ENCODE measurements at regions not wholly inside any gene's neighbourhood (a gene's known extent, or its start where the extent isn't known, plus 50 kb on each side); places are given as distances from the start of the nearest gene placed in this dataset.

DNA sequence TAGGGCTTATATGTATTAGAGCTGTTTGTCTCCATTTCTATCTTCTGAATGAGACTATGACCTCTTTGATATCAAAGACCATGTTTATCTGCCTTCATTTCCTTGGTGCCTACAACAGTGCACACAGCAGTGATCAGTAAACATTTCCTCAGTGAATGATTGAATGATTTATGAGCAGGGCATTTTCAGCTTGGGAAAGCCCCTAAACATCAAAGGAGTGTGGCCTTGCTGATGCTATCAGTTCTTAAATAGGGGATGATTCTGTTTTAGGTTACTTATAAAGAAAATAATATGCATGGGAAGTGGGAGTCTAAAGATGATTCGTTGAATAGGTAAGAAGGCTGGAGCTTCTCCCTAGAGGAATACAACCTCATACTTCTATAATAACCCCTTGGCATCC is 425.3 kb downstream of the ZNF521 start:
- intact Hi-C loops (cut with micrococcal nuclease), result no loop called here
- no peak overlapping the region for H3K4me3 ChIP-seq (ENCODE audit: low read length)
- DNase-seq, result no peak
- H3K9me3 ChIP-seq (ENCODE audit: control insufficient read depth, insufficient read depth, low read length), result no peaks in the 10 kb centered on the region
- no peak overlapping the region for H3K27ac ChIP-seq (ENCODE audit: low read length)
- peaks cover 0 to 3% of the 10 kb centered on the region in 2 donors for H3K9me3 Mint-ChIP-seq
- no peak overlapping the region for H3K27ac Mint-ChIP-seq
- H3K36me3 ChIP-seq (ENCODE audit: control insufficient read depth, insufficient read depth, low read length), result no peaks in the 10 kb centered on the region
- no peaks in the 10 kb centered on the region for H3K27me3 ChIP-seq (ENCODE audit: control insufficient read depth, insufficient read depth, low read length)
- peaks cover 3% of the 10 kb centered on the region for H3K4me1 ChIP-seq (ENCODE audit: control insufficient read depth, insufficient read depth, low read length)
- TF ChIP-seq, protein P1, sequence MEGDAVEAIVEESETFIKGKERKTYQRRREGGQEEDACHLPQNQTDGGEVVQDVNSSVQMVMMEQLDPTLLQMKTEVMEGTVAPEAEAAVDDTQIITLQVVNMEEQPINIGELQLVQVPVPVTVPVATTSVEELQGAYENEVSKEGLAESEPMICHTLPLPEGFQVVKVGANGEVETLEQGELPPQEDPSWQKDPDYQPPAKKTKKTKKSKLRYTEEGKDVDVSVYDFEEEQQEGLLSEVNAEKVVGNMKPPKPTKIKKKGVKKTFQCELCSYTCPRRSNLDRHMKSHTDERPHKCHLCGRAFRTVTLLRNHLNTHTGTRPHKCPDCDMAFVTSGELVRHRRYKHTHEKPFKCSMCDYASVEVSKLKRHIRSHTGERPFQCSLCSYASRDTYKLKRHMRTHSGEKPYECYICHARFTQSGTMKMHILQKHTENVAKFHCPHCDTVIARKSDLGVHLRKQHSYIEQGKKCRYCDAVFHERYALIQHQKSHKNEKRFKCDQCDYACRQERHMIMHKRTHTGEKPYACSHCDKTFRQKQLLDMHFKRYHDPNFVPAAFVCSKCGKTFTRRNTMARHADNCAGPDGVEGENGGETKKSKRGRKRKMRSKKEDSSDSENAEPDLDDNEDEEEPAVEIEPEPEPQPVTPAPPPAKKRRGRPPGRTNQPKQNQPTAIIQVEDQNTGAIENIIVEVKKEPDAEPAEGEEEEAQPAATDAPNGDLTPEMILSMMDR (IDR thresholded peaks at IDR 0.05), result no peak
- H3K4me1 Mint-ChIP-seq, result peaks cover 0 to 4% of the 10 kb centered on the region in 2 donors
- WGBS (ENCODE audit: insufficient coverage), result no CpG with 5 or more reads among the region's 1 CpG
- H3K36me3 Mint-ChIP-seq, result no peaks in the 10 kb centered on the region
- no peak for ATAC-seq
- H3K4me3 Mint-ChIP-seq, result no peak overlapping the region
- peaks cover 0 to 2% of the 10 kb centered on the region in 2 donors for H3K27me3 Mint-ChIP-seq (ENCODE audit: low read depth in 2 of 2)

DNA sequence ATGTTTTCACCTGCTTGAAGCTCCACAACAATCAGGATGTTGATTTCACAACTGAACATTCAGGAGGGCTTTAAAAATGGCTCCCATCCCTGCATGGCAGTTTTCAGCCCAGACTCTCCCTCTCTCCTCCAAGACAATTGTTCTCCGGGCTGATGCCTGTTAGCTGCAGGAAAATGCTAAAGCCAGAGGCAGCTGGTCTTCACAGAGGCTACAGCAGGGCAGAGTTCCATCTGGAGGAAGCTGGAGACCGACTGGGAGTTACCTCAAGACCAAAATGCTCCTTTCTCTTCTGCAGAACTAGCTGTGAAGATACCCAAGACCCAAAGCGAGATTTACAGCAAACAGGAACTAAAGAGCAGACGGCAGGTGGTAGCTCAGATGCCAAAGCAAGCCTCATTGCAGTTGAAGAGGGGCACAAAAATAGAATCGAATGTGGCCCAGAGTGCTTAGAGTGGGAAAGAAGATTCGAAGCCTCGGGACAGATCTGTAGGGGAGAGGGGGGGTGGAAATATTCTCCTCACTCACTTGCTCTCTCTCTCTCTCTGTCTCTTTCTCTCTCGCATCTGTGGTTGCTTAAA is 423.6 kb downstream of the ZNF521 start:
- Mint-ChIP-seq H3K4me1 (peaks cover 0 to 4% of the 10 kb centered on the region in 2 donors), H3K9me3 (peaks cover 0 to 3% of the 10 kb centered on the region in 2 donors), H3K27me3 (ENCODE audit: low read depth in 2 of 2) (peaks cover 0 to 2% of the 10 kb centered on the region in 2 donors), H3K36me3 (no peaks in the 10 kb centered on the region), H3K4me3 (no peak overlapping the region), H3K27ac (no peak overlapping the region)
- DNase-seq (no peak), ATAC-seq (no peak)
- Histone ChIP-seq H3K9me3 (ENCODE audit: control insufficient read depth, insufficient read depth, low read length) (no peaks in the 10 kb centered on the region), H3K27me3 (ENCODE audit: control insufficient read depth, insufficient read depth, low read length) (no peaks in the 10 kb centered on the region), H3K4me1 (ENCODE audit: control insufficient read depth, insufficient read depth, low read length) (peaks cover 3% of the 10 kb centered on the region), H3K36me3 (ENCODE audit: control insufficient read depth, insufficient read depth, low read length) (no peaks in the 10 kb centered on the region), H3K4me3 (ENCODE audit: low read length) (no peak overlapping the region), H3K27ac (ENCODE audit: low read length) (no peak overlapping the region)
- intact Hi-C loops (cut with micrococcal nuclease), result no loop called here
- TF ChIP-seq, protein P1 (IDR thresholded peaks at IDR 0.05), result no peak
- 25% methylated on average over 6 of the region's 8 CpGs for WGBS (ENCODE audit: insufficient coverage)

DNA sequence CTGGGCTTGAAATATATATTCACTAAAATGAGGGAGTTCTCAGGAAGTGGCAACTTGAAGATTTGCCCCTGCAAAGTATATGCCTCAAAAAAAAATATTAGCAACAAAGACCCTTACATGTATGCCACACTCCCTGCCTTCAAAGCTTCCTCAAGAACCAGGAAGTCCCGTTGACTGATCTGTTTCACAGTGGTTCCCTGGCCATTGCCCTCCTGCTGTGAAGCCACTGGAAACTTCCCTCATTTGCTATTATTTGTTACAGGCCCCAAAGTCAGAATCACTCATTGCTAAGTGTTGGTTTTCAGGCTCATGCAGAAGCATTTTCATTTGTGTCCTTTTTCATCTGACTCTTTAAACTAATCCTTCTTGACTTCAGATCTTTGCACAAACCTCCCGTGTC is 421.5 kb downstream of the ZNF521 start:
- whole genome bisulfite sequencing (ENCODE audit: insufficient coverage), result 76% methylated on average over 2 of the region's 2 CpGs
- Mint-ChIP-seq H3K4me3 (no peak overlapping the region), H3K27ac (no peak overlapping the region), H3K36me3 (no peaks in the 10 kb centered on the region), H3K9me3 (peaks cover 0 to 3% of the 10 kb centered on the region in 2 donors), H3K4me1 (peaks cover 0 to 4% of the 10 kb centered on the region in 2 donors), H3K27me3 (ENCODE audit: low read depth in 2 of 2) (peaks cover 0 to 2% of the 10 kb centered on the region in 2 donors)
- TF ChIP-seq, protein P1 (IDR thresholded peaks at IDR 0.05), result no peak
- Histone ChIP-seq H3K36me3 (ENCODE audit: control insufficient read depth, insufficient read depth, low read length) (no peaks in the 10 kb centered on the region), H3K4me1 (ENCODE audit: control insufficient read depth, insufficient read depth, low read length) (peaks cover 3% of the 10 kb centered on the region), H3K27ac (ENCODE audit: low read length) (no peak overlapping the region), H3K4me3 (ENCODE audit: low read length) (no peak overlapping the region), H3K9me3 (ENCODE audit: control insufficient read depth, insufficient read depth, low read length) (no peaks in the 10 kb centered on the region), H3K27me3 (ENCODE audit: control insufficient read depth, insufficient read depth, low read length) (no peaks in the 10 kb centered on the region)
- intact Hi-C loops (cut with micrococcal nuclease), result no loop called here
- DNase-seq (no peak), ATAC-seq (no peak)

DNA sequence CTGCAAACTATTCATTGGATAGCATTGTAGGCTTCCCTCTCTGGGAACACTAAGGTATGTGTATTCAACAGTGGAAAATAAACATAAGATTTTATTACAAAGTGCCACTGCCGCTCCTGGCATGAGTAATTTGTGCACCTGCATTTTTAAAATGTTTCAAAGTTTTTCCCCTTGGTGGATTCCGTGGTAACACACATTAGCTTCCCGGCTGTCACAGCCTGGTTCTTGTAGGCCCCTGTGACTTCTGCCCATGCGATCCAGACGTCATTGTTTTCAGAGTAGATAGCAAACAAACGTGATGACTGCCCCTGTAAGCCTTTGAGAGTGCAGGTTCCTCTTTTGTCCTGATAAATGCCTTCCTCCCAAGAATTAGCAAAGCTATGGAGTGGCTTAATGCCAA is 421.0 kb downstream of the ZNF521 start:
- intact Hi-C loops (cut with micrococcal nuclease), result no loop called here
- no peak overlapping the region for H3K4me3 Mint-ChIP-seq
- no peaks in the 10 kb centered on the region for H3K36me3 ChIP-seq (ENCODE audit: control insufficient read depth, insufficient read depth, low read length)
- peaks cover 0 to 4% of the 10 kb centered on the region in 2 donors for H3K4me1 Mint-ChIP-seq
- H3K4me1 ChIP-seq (ENCODE audit: control insufficient read depth, insufficient read depth, low read length), result peaks cover 3% of the 10 kb centered on the region
- TF ChIP-seq, protein P1 (IDR thresholded peaks at IDR 0.05), result no peak
- H3K36me3 Mint-ChIP-seq, result no peaks in the 10 kb centered on the region
- H3K9me3 Mint-ChIP-seq, result peaks cover 0 to 3% of the 10 kb centered on the region in 2 donors
- H3K27ac Mint-ChIP-seq, result no peak overlapping the region
- no peaks in the 10 kb centered on the region for H3K27me3 ChIP-seq (ENCODE audit: control insufficient read depth, insufficient read depth, low read length)
- no peaks in the 10 kb centered on the region for H3K9me3 ChIP-seq (ENCODE audit: control insufficient read depth, insufficient read depth, low read length)
- 53% methylated on average over 6 of the region's 6 CpGs for WGBS (ENCODE audit: insufficient coverage)
- H3K27ac ChIP-seq (ENCODE audit: low read length), result no peak overlapping the region
- ATAC-seq, result no peak
- no peak overlapping the region for H3K4me3 ChIP-seq (ENCODE audit: low read length)
- peaks cover 0 to 2% of the 10 kb centered on the region in 2 donors for H3K27me3 Mint-ChIP-seq (ENCODE audit: low read depth in 2 of 2)
- DNase-seq, result no peak
